ENCODE measurements at regions not wholly inside any gene's neighbourhood (a gene's known extent, or its start where the extent isn't known, plus 50 kb on each side); places are given as distances from the start of the nearest gene placed in this dataset.

- Histone ChIP-seq H3K4me3 (ENCODE audit: low read depth, low read length) (no peak overlapping the region), H3K9me3 (no peaks in the 10 kb centered on the region), H3K27me3 (replicated peaks; ENCODE audit: control insufficient read depth, insufficient read depth, low read length) (no peaks in the 10 kb centered on the region), H3K36me3 (ENCODE audit: control insufficient read depth, insufficient read depth, low read length) (no peaks in the 10 kb centered on the region), H3K4me1 (no peaks in the 10 kb centered on the region)
- TF ChIP-seq CTCF (IDR thresholded peaks at IDR 0.05; ENCODE audit: insufficient read depth in 1 of 2, low read depth in 1 of 2, low read length in 1 of 2, severe bottlenecking in 1 of 2, unreplicated experiment in 1 of 2): no peak
- no peak overlapping the region for H3K27ac Mint-ChIP-seq (ENCODE audit: unreplicated experiment)
- CTCF ChIA-PET: no interaction called here
- H3K36me3 Mint-ChIP-seq (ENCODE audit: insufficient read depth, unreplicated experiment): no peaks in the 10 kb centered on the region
- POLR2A ChIA-PET: no interaction called here
- intact Hi-C loops (cut with micrococcal nuclease; ENCODE audit: unreplicated experiment): no loop called here
- H3K9me3 Mint-ChIP-seq (ENCODE audit: unreplicated experiment): no peaks in the 10 kb centered on the region
- no peak overlapping the region for H3K4me3 Mint-ChIP-seq (ENCODE audit: unreplicated experiment)
- no peaks in the 10 kb centered on the region for H3K27me3 Mint-ChIP-seq (ENCODE audit: insufficient read depth, unreplicated experiment)
- H3K4me1 Mint-ChIP-seq (ENCODE audit: low read depth, unreplicated experiment): no peaks in the 10 kb centered on the region
- no peak for DNase-seq
- no TSS peak for BruUV-seq (replicated peaks)
Measured at GRCh38 chr16:31819948-31820347, 53.7 kb upstream of the ZNF267 start.
